VCaP (cell line): ENCODE measurements at regions not wholly inside any gene's neighbourhood (a gene's known extent, or its start where the extent isn't known, plus 50 kb on each side); places are given as distances from the start of the nearest gene placed in this dataset.

Source experiments
- H3K27ac ChIP-seq: fragments of 450-650 bp; 2 replicates; pipeline ENCODE4 v1.5.1; 2017
- CTCF ChIP-seq: fragments of 450-650 bp; conservative IDR thresholded peaks from 2 replicates; pipeline ENCODE4 v1.5.1; 2017; ENCODE audit warnings: mild to moderate bottlenecking, moderate library complexity

DNA sequence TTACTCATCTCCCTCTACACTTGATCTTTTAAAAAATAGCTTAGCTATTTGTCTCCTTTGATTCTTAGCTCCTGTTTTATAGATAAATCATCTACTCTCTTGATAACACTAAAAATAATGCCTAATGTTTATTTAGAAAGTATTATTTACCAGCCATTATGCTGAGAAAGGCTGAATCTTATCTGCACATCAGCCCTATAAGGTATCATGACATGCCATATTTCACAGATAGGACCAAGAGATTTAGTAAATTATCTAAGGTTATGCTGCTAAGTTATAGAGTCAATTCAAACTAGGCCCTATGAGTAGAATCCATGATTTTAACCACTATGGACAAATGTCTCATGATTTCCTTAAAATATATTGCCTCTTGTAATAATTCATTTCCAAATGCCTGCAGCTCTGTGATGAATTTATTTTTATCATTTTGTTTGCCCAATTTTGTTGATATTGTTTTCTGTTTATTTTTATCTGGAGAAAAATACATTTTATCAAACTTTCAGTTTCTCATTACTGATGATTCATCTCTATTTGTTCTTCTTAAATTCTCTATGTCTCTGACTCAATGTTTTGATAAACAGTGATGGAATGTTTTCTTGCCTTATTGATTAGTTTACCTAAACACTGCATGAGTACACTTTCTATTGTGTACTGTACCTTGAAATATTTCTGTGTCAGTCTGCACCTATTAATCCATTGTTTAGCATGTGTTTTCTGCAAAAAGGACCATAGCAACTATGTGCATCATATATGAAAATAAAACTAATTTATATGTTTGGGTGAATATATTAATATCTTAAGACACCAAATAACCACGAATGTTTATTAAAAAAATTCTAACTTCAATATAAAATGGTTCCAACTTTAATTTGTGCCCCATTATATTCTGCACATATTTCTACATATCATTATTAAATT lies 300.8 kb downstream of the CDH9 start:
- no peak for TF ChIP-seq CTCF
- H3K27ac ChIP-seq: no peak overlapping the region

DNA sequence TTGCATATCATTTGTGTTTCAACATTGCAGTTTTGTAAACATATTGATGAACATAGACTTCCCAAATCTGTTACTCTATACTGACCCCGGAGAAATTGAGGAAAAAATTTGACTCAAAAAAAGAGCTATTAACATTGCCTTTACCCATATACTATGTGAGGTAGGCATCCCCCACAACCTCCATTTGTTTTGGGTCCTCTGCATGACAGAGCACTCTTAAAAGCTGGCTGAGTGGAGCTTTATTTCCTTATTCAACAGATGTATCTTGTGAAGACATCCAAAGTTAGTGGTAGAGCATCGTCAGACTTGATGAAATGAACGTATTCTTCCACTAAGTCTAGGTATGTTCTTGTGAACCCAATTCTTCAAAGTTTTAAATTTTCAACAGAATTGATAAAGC lies 310.5 kb downstream of the CDH9 start:
- no peak overlapping the region for H3K27ac ChIP-seq
- no peak for TF ChIP-seq CTCF

GRCh38 chr5:26719803-26720202 lies 318.6 kb downstream of the CDH9 start:
- no peak overlapping the region for H3K27ac ChIP-seq
- no peak for TF ChIP-seq CTCF

DNA sequence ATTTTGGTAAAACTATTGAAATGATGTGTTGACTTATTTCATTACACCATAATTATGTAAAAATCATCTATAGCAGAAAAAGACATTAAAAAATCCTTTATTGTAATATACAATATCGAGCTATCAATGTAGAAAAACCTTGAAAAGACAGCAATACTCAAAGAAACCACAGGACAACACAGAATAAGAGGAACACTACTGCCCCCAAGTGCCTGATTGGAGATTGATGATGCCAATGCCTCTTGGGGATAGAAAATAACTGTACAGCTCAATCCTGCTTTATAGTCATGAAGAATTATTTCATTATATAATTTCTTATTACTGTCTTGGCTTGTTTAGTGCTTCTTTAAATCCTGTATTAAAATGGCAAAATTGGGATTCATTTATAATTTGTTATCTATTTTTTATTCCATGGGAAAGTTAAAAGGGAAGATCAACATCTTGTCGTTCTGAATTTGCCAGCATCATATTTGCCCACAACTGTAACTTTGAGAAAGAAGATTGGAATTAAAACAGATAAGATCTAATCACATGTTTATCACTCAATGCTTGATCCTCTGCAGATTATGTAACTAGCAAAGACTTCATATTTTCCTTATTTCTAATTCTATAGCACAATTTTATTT lies 337.5 kb downstream of the CDH9 start:
- TF ChIP-seq CTCF: peak; percentile 79
- H3K27ac ChIP-seq: no peak overlapping the region

- no peak for TF ChIP-seq CTCF
- H3K27ac ChIP-seq: no peak overlapping the region
Measured at GRCh38 chr5:26692952-26693351, 345.4 kb downstream of the CDH9 start.

DNA sequence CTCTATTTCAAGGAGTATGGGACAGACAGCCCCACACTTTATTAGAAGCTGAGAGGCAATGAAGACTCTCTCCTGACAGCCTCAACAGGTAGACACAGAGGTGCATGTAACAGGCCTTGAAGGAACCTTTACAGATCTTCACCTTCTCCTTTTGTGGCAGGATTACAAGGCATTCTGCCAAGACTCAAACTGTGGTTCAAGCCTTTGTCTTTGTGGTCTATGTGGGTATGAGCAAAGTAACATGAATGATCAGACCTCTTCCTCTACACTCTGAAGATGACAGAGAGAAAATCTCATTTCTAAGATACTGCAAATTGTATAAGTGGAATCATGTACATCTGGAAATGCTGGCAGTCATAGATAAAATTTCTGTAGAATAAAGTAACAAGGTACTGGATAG lies 346.9 kb downstream of the CDH9 start:
- TF ChIP-seq CTCF: no peak
- H3K27ac ChIP-seq: no peak overlapping the region

- TF ChIP-seq CTCF: no peak
- H3K27ac ChIP-seq: no peak overlapping the region
Measured at GRCh38 chr5:26690511-26690910, 347.9 kb downstream of the CDH9 start.
